ENCODE measurements at regions not wholly inside any gene's neighbourhood (a gene's known extent, or its start where the extent isn't known, plus 50 kb on each side); places are given as distances from the start of the nearest gene placed in this dataset.

DNA sequence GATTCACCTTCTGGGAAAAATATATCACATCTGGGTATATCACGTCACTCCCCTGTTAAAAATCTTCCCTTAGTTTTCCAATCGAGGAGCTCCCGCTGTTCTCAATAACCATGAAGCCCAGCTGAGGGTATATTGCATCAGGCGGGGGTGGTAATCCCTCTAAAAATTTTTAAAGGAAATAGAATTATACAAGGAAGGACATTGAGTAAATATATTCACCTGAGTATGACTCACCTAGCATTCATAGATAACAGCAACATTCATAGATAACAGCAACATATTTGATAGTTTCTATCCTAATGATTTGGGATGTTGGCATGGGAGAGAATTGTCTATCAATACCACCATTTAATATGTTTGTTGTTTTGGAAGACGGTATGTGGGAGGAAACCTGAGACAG is 473.6 kb downstream of the RMST start:
- TF ChIP-seq, protein P1, sequence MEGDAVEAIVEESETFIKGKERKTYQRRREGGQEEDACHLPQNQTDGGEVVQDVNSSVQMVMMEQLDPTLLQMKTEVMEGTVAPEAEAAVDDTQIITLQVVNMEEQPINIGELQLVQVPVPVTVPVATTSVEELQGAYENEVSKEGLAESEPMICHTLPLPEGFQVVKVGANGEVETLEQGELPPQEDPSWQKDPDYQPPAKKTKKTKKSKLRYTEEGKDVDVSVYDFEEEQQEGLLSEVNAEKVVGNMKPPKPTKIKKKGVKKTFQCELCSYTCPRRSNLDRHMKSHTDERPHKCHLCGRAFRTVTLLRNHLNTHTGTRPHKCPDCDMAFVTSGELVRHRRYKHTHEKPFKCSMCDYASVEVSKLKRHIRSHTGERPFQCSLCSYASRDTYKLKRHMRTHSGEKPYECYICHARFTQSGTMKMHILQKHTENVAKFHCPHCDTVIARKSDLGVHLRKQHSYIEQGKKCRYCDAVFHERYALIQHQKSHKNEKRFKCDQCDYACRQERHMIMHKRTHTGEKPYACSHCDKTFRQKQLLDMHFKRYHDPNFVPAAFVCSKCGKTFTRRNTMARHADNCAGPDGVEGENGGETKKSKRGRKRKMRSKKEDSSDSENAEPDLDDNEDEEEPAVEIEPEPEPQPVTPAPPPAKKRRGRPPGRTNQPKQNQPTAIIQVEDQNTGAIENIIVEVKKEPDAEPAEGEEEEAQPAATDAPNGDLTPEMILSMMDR (IDR thresholded peaks at IDR 0.05; ENCODE audit: insufficient read depth, low read length, poor library complexity, severe bottlenecking), result no peak
- TF ChIP-seq EZH2phosphoT487 (conservative IDR thresholded peaks at IDR 0.05; ENCODE audit: low read length), result no peak
